Left kidney (tissue), 1 donor: ENCODE measurements at regions not wholly inside any gene's neighbourhood (a gene's known extent, or its start where the extent isn't known, plus 50 kb on each side); places are given as distances from the start of the nearest gene placed in this dataset.
"Not testable (repeated sequence)": the region's sequence is repeated elsewhere in the genome, so short reads cannot be mapped to it uniquely, and the experiment has no call there.

ENCODE experiments used
- DNase-seq: peaks from one replicate; pipeline ENCODE4 v3.0.0-alpha.2; 2013

GRCh38 chr6:21847711-21848480 is 254.3 kb downstream of the SOX4 start:
- DNase-seq = no peak

DNA sequence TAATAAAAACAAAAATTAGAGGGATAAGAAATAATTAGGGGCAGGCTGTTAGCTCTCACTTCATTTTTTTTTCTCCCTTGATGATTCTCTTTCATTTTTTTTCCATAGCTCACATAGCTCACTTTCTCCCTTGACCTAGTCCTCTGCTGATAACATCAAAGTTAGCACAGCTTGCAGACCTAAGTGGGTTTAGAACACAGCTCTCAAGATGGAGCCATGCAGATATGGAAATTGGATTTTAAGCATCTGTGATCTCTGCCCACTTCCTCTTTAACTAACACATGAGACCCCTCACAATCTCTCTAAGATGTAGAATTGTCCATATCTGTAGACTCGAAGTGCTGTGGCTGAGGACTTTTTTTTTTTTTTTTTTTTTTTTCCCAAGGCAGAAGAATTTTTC is 257.1 kb downstream of the SOX4 start:
- DNase-seq = no peak

- DNase-seq = no peak
Observed at GRCh38 chr6:21855811-21856455, 262.4 kb downstream of the SOX4 start.

DNA sequence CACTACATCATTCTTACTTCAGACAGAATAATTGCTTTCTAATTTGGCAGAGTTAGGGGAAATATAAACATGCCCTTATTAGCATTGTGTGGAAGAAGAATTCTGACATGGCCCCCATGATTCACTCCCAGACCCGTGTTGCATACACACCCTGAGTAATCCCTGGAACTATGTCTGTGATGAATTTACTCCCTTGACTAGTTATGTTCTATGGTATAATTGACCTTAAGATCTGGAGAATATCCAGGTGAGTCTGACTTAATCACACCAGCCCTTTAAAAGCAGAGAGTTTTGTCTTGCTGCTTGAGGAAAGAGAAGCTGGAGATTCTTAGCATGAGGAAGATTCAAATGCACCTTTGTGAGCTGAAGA is 262.9 kb downstream of the SOX4 start:
- no peak for DNase-seq

- no peak for DNase-seq
Observed at GRCh38 chr6:21856844-21857243, 263.3 kb downstream of the SOX4 start.

DNA sequence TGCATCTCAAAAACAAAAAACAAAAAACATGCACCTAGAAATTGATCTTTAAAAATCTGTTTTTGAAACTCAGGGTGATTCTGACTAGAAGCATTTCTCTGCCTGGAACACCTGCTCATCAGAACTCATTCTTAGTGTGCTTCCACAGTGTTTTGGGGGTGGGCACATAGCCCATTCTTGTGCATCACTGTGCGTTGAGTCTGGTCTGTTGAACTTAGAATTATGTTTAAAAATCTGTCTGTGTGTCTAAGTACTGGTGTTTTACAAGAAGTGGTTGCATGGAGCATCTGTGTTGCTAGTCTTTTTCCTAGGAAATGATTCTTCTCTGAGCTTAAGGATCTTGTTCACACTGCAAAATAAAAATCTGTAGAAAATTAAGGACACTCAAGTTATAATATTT is 264.5 kb downstream of the SOX4 start:
- no peak for DNase-seq

DNA sequence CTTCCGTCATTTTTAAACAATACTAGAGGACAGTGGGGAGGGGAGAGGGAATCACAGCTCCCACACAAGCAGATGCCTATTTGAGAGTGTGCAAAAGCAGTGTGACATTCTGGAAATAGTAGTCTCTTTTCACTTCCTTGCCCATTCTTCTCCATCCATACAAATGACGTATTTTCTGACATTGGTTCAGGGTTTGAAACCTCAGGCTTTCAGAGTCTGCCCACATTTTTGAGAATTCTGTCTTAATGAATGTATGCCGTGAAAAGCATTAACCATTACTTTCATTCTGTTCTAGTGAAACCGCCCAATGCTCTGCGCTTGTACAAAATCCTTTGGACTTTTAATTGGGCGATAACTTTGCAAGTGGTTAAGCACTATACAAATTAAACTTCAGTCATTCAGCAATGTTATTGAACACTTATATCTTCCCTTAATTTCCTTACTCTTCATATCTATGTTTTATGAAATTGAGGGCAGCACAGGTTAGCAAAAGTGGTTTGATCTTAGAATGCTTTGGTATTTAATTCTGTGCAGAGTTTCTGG is 265.7 kb downstream of the SOX4 start:
- no peak for DNase-seq

- no peak for DNase-seq
Observed at GRCh38 chr6:21861942-21862341, 268.4 kb downstream of the SOX4 start.

DNA sequence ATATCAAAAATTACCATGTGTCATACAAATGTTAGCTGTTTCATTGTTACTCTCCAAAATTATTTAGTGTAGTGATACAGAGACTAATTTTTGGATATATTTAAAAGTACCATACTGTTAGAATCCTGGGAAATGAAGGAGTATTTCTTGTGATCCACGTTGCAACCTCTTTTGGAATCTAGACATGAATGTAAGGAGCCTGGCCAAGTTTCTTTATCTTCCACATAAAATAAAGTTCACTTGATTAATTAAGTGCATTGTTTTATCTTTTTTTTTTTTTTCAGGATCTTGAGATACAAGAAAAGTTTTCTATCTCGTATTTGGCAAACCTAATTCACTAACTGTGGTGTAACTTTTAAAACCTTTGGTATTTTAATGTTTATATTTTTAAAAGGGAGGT is 270.7 kb downstream of the SOX4 start:
- no peak for DNase-seq

DNA sequence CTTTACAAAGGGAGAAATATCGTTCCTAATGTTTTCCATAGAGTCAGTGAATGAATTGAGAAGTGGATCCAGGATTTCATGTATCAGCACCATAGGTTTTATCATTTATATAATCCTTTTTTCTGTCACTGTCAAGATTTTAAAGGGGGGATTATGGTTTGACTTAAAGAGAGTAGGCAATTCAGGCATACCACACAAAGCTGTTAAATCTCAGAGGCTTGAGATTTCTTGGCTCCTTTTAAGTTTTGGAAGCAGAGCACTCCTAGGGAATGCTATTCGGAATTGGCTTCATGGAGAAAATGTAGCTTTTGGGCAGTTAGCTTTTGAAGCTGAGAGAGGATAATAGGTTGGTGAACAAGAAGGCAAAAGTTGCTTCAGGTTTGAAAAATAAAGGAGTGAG is 274.7 kb downstream of the SOX4 start:
- no peak for DNase-seq

DNA sequence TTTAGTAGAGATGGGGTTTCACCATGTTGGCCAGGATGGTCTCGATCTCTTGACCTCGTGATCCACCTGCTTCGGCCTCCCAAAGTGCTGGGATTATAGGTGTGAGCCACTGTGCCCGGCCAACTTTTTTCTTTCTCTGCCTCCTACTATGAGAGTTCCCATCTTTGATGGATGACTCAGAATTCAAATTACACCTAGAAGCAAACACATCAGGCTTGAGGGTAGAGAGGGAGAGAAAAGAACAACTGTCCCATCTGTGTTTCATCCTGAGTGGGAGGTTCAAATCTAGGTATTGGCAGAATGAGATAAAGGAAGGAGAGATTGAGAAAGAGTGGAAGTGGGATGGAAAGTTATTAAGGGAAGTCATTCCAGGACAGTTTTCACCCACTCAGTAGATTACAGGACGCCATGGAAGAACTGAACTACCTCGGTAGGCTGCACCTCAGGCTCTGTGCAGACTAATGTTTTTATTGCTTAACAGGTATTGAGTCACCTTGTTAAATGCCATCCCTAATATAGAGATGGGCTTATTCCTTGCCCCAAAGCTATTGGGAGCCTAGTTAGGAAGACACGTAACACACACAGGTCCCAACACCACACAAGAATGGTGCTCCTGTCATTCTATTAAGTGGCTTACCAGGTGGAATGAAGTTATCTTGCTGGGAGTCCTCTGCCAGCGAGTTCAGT is 275.7 kb downstream of the SOX4 start:
- no peak for DNase-seq

- DNase-seq = no peak
Observed at GRCh38 chr6:21870076-21870730, 276.7 kb downstream of the SOX4 start.

GRCh38 chr6:21871831-21872230 is 278.3 kb downstream of the SOX4 start:
- no peak for DNase-seq

- DNase-seq = no peak
Observed at GRCh38 chr6:21872749-21873148, 279.2 kb downstream of the SOX4 start.

DNA sequence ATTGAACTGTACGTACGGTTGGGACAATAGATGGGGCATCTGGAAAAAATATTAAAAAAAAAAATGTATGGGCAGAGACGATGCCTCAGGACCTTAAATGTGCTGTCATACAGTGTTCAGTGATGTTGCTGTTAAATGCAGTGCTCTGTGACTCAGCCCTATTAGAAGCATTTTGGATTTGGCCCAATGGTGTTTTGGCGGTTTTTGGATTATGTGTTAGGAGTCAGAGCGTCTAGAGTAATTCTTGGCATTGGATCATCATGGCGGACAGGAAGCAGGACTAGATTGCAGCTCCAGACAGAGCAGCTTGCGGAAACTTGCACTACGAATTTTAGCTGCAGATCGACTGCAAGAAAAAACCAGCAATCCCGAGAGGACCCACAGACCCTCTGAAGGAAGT is 280.0 kb downstream of the SOX4 start:
- no peak for DNase-seq

DNA sequence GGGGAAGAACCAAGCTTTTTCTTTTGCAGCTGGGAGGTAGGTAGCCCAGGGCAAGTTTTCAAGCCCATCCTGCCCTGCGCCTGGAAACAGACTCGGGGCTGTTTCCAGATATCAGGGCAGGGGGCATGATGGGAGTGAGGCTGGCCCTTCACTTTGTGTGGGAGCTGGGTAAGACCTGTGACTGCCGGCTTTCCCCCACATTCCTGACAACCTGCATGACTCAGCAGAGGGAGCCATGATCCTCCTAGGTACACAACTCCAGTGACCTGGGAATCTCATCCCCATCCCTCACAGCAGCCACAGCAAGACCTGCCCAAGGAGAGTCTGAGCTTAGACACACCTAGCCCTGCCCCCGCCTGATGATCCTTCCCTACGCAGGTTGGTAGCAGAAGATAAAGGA is 280.8 kb downstream of the SOX4 start:
- DNase-seq = no peak

DNA sequence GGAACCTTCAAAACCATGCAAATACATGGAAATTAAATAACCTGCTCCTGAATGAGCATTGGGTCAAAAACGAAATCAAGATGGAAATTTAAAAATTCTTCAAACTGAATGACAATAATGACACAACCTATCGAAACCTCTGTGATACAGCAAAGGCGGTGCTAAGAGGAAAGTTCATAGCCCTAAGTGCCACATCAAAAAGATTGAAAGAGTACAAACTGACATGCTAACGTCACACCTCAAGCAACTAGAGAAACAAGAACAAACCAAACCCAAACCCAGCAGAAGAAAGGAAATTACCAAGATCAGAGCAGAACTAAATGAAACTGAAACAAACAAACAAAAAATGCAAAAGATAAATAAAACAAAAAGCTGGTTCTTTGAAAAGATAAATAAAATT is 283.5 kb downstream of the SOX4 start:
- DNase-seq = not testable (repeated sequence)

- DNase-seq = not testable (repeated sequence)
Observed at GRCh38 chr6:21880249-21880648, 286.7 kb downstream of the SOX4 start.

- DNase-seq = no peak
Observed at GRCh38 chr6:21881969-21882465, 288.5 kb downstream of the SOX4 start.

- DNase-seq = no peak
Observed at GRCh38 chr6:21883595-21884328, 290.2 kb downstream of the SOX4 start.

DNA sequence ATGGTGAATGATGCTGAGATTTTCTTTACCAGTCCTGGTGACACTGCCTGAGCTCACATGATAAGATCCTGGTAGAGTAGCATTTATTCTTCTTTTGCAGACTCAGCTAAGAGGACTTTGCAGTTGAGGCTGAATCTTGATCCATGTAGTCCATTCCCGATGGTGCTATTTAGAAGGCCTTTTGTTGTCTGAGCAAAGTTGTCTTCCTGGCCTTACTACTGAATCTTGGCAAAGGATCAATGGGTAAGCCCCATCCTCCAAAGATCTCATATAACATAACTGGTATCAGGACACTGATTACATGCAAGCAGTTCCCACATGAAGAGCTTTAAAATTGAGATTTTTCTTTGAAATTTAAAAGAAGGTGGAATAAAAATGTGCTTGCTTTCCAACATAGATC is 291.6 kb downstream of the SOX4 start:
- DNase-seq = no peak
